ENCODE measurements at regions not wholly inside any gene's neighbourhood (a gene's known extent, or its start where the extent isn't known, plus 50 kb on each side); places are given as distances from the start of the nearest gene placed in this dataset.

DNA sequence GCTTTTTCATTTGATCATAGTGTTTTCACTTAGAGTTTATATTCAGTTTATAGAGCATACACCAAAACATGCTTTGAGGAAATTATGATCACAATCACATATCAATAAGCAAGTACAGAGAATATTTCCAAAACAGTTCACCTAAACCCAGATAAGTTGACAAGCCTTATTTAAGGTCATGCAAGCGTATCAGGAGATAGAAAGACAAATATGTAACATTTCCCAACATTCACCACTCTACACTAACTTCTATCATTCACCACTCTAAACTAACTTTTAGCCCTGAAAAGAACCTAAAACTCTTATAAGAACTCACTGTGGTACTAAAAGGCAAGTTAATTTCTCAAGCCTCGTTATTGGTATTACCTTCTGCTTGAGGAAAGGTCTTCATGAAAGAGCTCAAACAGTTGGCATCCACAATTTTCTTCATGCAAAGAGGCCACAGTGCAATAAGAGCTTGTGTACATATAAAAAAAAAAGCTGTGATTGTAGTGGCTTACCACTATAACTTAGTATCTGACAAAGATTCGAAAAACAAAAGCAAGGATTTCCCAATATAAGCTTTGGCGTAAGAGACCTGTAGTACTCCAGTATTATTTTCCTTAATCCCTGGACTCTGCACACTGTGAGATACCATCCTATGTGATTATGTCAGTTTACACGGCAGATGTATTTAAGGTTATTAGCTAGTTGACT lies 903.3 kb downstream of the STIM2 start:
- Histone ChIP-seq H3K4me3 (ENCODE audit: low read depth in 2 of 2, low read length in 1 of 2) (no peak overlapping the region), H3K4me1 (ENCODE audit: control insufficient read depth in 1 of 2, insufficient read depth in 2 of 2, low read depth in 1 of 2, low read length in 1 of 2) (no peaks in the 10 kb centered on the region), H3K4me2 (no peak overlapping the region), H3K9me2 (no peaks in the 10 kb centered on the region), H3K27me3 (ENCODE audit: insufficient read depth) (no peaks in the 10 kb centered on the region), H3K79me2 (ENCODE audit: insufficient read depth) (no peaks in the 10 kb centered on the region), H2AFZ (ENCODE audit: low read depth) (no peak overlapping the region), H3F3A (replicated peaks; ENCODE audit: insufficient read depth) (no peaks in the 10 kb centered on the region), H3K9ac (no peak overlapping the region), H3K9me3 (no peaks in the 10 kb centered on the region), H3K27ac (ENCODE audit: low read depth in 2 of 2, low read length in 1 of 2) (no peak overlapping the region), H3K36me3 (replicated peaks in 1 of 2; ENCODE audit: control insufficient read depth in 1 of 2, insufficient read depth in 2 of 2, low read length in 1 of 2) (no peaks in the 10 kb centered on the region), H4K20me1 (ENCODE audit: insufficient read depth) (no peaks in the 10 kb centered on the region)
- WGBS (ENCODE audit: low lambda C conversion rate), result 17% methylated on average over 5 of the region's 5 CpGs
- POLR2A ChIA-PET, result no interaction called here
- TF ChIP-seq RCOR1 (IDR thresholded peaks at IDR 0.05; ENCODE audit: low read length) (no peak), YY1 (IDR thresholded peaks at IDR 0.05; ENCODE audit: low read depth) (no peak), SMC3 (IDR thresholded peaks at IDR 0.05; ENCODE audit: low read depth, low read length) (no peak), GABPA (IDR thresholded peaks at IDR 0.05; ENCODE audit: low read depth) (no peak), EZH2phosphoT487 (IDR thresholded peaks at IDR 0.05; ENCODE audit: borderline replicate concordance, low read depth) (no peak), EP300 (IDR thresholded peaks at IDR 0.05; ENCODE audit: borderline replicate concordance in 1 of 2, low read depth in 1 of 2, low read length in 1 of 2) (no peak), RFX5 (IDR thresholded peaks at IDR 0.05; ENCODE audit: low read length) (no peak), GATA2 (CRISPR knock-in tag; IDR thresholded peaks at IDR 0.05) (no peak), USF1 (IDR thresholded peaks at IDR 0.05; ENCODE audit: borderline replicate concordance, low read depth) (no peak), CHD2 (IDR thresholded peaks at IDR 0.05; ENCODE audit: low read length, partially characterized antibody) (no peak), MAX (IDR thresholded peaks at IDR 0.05; ENCODE audit: low read depth) (no peak), NFIC (IDR thresholded peaks at IDR 0.05; ENCODE audit: borderline replicate concordance) (no peak), MEF2A (IDR thresholded peaks at IDR 0.05; ENCODE audit: borderline replicate concordance, low read depth) (no peak), RXRA (IDR thresholded peaks at IDR 0.05; ENCODE audit: borderline replicate concordance, low read depth) (no peak), SIN3A (IDR thresholded peaks at IDR 0.05; ENCODE audit: borderline replicate concordance, low read depth, low read length) (no peak), MXI1 (IDR thresholded peaks at IDR 0.05; ENCODE audit: low read depth, low read length) (no peak)
- TF ChIP-seq, protein P1, sequence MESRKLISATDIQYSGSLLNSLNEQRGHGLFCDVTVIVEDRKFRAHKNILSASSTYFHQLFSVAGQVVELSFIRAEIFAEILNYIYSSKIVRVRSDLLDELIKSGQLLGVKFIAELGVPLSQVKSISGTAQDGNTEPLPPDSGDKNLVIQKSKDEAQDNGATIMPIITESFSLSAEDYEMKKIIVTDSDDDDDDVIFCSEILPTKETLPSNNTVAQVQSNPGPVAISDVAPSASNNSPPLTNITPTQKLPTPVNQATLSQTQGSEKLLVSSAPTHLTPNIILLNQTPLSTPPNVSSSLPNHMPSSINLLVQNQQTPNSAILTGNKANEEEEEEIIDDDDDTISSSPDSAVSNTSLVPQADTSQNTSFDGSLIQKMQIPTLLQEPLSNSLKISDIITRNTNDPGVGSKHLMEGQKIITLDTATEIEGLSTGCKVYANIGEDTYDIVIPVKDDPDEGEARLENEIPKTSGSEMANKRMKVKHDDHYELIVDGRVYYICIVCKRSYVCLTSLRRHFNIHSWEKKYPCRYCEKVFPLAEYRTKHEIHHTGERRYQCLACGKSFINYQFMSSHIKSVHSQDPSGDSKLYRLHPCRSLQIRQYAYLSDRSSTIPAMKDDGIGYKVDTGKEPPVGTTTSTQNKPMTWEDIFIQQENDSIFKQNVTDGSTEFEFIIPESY (IDR thresholded peaks at IDR 0.05; ENCODE audit: borderline replicate concordance, low read depth), result no peak
- TF ChIP-seq, protein P2, sequence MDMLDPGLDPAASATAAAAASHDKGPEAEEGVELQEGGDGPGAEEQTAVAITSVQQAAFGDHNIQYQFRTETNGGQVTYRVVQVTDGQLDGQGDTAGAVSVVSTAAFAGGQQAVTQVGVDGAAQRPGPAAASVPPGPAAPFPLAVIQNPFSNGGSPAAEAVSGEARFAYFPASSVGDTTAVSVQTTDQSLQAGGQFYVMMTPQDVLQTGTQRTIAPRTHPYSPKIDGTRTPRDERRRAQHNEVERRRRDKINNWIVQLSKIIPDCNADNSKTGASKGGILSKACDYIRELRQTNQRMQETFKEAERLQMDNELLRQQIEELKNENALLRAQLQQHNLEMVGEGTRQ (IDR thresholded peaks at IDR 0.05; ENCODE audit: borderline replicate concordance, low read depth, low read length), result no peak
- CTCF ChIA-PET, result no interaction called here
- DNase-seq, result no peak

Measured in SK-N-SH (cell line).